Esophagus squamous epithelium (tissue), 5 donors: ENCODE measurements at regions not wholly inside any gene's neighbourhood (a gene's known extent, or its start where the extent isn't known, plus 50 kb on each side); places are given as distances from the start of the nearest gene placed in this dataset.

ENCODE experiments used
- DNase-seq: peaks from one replicate; lab custom pipeline; 2025; lab: John Stamatoyannopoulos, UW
- H3K27ac ChIP-seq, 4 donors: fragments of 200-600 bp; sonication (generic); one replicate each; pipeline ENCODE4 v1.5.1; 2016 to 2019; ENCODE audit warnings: mild to moderate bottlenecking in 1 of 4
- H3K27me3 ChIP-seq, 4 donors: fragments of 200-600 bp; sonication (generic); 1 replicate in 3 of 4; 2 replicates in 1 of 4; pipeline versions ENCODE4 v1.5.1 to v1.6.0; 2017 to 2021; ENCODE audit warnings: antibody characterized with exemption in 1 of 4
- H3K36me3 ChIP-seq, 3 donors: fragments of 200-600 bp; sonication (generic); one replicate each; pipeline ENCODE4 v1.5.1; 2016 to 2019
- H3K4me1 ChIP-seq, 3 donors: fragments of 200-600 bp; sonication (generic); one replicate each; pipeline ENCODE4 v1.5.1; 2017 to 2019
- H3K4me3 ChIP-seq, 4 donors: fragments of 200-600 bp; sonication (generic); 1 replicate in 3 of 4; 2 replicates in 1 of 4; pipeline ENCODE4 v1.5.1; 2016 to 2019; ENCODE audit warnings: mild to moderate bottlenecking in 2 of 4, moderate library complexity in 1 of 4
- H3K9me3 ChIP-seq, 3 donors: fragments of 200-600 bp; sonication (generic); one replicate each; pipeline ENCODE4 v1.5.1; 2016 to 2019
- CTCF ChIP-seq, 6 experiments: fragments of 450-650 bp in 4 of 6; fragments of 200-600 bp in 2 of 6; sonication (generic) in 2 of 6; IDR thresholded peaks; one replicate each; pipeline ENCODE4 v1.5.1; 2016 to 2019; ENCODE audit warnings: antibody characterized with exemption in 6 of 6, mild to moderate bottlenecking in 4 of 6, moderate library complexity in 4 of 6
- POLR2A ChIP-seq, 4 donors: fragments of 450-650 bp; IDR thresholded peaks; one replicate each; pipeline ENCODE4 v1.6.1; 2017; ENCODE audit warnings: antibody characterized with exemption in 4 of 4, mild to moderate bottlenecking in 4 of 4, moderate library complexity in 3 of 4
- WGBS, 2 donors: methylation state at CpG; one replicate each; pipeline ENCODE4 v1.1.5; 2018; 5-methylcytosine and 5-hydroxymethylcytosine counted together
- intact Hi-C: fragments of 100-400 bp; cut with DNase I; formaldehyde crosslinking; loops from one replicate; pipeline ENCODE4 v1.15.0; 2022
- donor health status: DM: yes; HTN: yes; CAD: no.

GRCh38 chr10:131724891-131725580 lies 175.8 kb upstream of the PPP2R2D start:
- 91% methylated on average over 12 of the region's 17 CpGs; no CpG with 5 or more reads in 1 of the 2 donors for WGBS, 2 donors
- Histone ChIP-seq H3K36me3 (no peaks in the 10 kb centered on the region), H3K4me3 (no peak overlapping the region), H3K27ac (no peak overlapping the region), H3K27me3 (peaks cover 0 to 18% (median 0%) of the 10 kb centered on the region in 4 donors), H3K9me3 (no peaks in the 10 kb centered on the region), H3K4me1 (peaks cover 0 to 13% (median 0%) of the 10 kb centered on the region in 3 donors)
- TF ChIP-seq POLR2A (IDR thresholded peaks at IDR 0.05) (no peak), CTCF (IDR thresholded peaks at IDR 0.05) (no peak)
- DNase-seq = no peak
- intact Hi-C loops = no loop called here

GRCh38 chr10:131725581-131726069 lies 175.2 kb upstream of the PPP2R2D start:
- Histone ChIP-seq H3K27ac (no peak overlapping the region), H3K4me1 (peaks cover 0 to 14% (median 0%) of the 10 kb centered on the region in 3 donors), H3K27me3 (peaks cover 0 to 18% (median 0%) of the 10 kb centered on the region in 4 donors), H3K9me3 (no peaks in the 10 kb centered on the region), H3K36me3 (no peaks in the 10 kb centered on the region), H3K4me3 (no peak overlapping the region)
- intact Hi-C loops = no loop called here
- TF ChIP-seq POLR2A (IDR thresholded peaks at IDR 0.05) (no peak), CTCF (IDR thresholded peaks at IDR 0.05) (no peak)
- WGBS, 2 donors = 90 to 92% methylated on average over 13 to 17 of the region's 17 CpGs
- DNase-seq = no peak

GRCh38 chr10:131726076-131726880 lies 174.5 kb upstream of the PPP2R2D start:
- no peak overlapping the region for H3K27ac ChIP-seq
- TF ChIP-seq CTCF (IDR thresholded peaks at IDR 0.05) (no peak), POLR2A (IDR thresholded peaks at IDR 0.05) (no peak)
- peak overlapping the region in 2 of 4 donors; percentile 20 to 45 for H3K4me3 ChIP-seq
- H3K4me1 ChIP-seq = peaks cover 0 to 17% (median 0%) of the 10 kb centered on the region in 3 donors
- intact Hi-C loops = no loop called here
- no peak for DNase-seq
- peaks cover 0 to 18% (median 0%) of the 10 kb centered on the region in 4 donors for H3K27me3 ChIP-seq
- no peaks in the 10 kb centered on the region for H3K9me3 ChIP-seq
- H3K36me3 ChIP-seq = no peaks in the 10 kb centered on the region
- WGBS, 2 donors = 13 to 26% methylated on average over 27 to 29 of the region's 30 CpGs

GRCh38 chr10:131726967-131727366 lies 173.8 kb upstream of the PPP2R2D start:
- WGBS, 2 donors = 71 to 75% methylated on average over 9 to 14 of the region's 14 CpGs
- intact Hi-C loops = no loop called here

More at GRCh38 chr10:131726967-131727366, 173.8 kb upstream of the PPP2R2D start:
- Histone ChIP-seq H3K27me3 (peaks cover 0 to 18% (median 0%) of the 10 kb centered on the region in 4 donors), H3K27ac (no peak overlapping the region), H3K9me3 (peaks cover 0 to under 1% (median 0%) of the 10 kb centered on the region in 3 donors), H3K36me3 (no peaks in the 10 kb centered on the region), H3K4me3 (no peak overlapping the region), H3K4me1 (peaks cover 0 to 17% (median 0%) of the 10 kb centered on the region in 3 donors)
- no peak for DNase-seq
- TF ChIP-seq POLR2A (IDR thresholded peaks at IDR 0.05) (no peak), CTCF (IDR thresholded peaks at IDR 0.05) (no peak)
